Inflammatory macrophage treated with lipopolysaccharide for 1 hour (primary cell): ENCODE measurements at regions not wholly inside any gene's neighbourhood (a gene's known extent, or its start where the extent isn't known, plus 50 kb on each side); places are given as distances from the start of the nearest gene placed in this dataset.

Experiments used
- DNase-seq, 2 donors: peaks; one replicate each; pipeline ENCODE4 v3.0.0-alpha.2; 2020 to 2022

GRCh38 chr19:33948651-33949335, 152.1 kb downstream of the KCTD15 start:
- DNase-seq, result no peak

- no peak for DNase-seq
Observed at GRCh38 chr19:33950091-33950750, 153.6 kb downstream of the KCTD15 start.

- no peak for DNase-seq
Observed at GRCh38 chr19:33953023-33953422, 156.4 kb downstream of the KCTD15 start.

- no peak for DNase-seq
Observed at GRCh38 chr19:33953592-33953991, 156.9 kb downstream of the KCTD15 start.

GRCh38 chr19:33954686-33955085, 158.0 kb downstream of the KCTD15 start:
- no peak for DNase-seq

- no peak for DNase-seq
Observed at GRCh38 chr19:33956941-33957340, 160.3 kb downstream of the KCTD15 start.

- DNase-seq, result no peak
Observed at GRCh38 chr19:33957804-33958203, 161.1 kb downstream of the KCTD15 start.

GRCh38 chr19:33960566-33960965, 163.9 kb downstream of the KCTD15 start:
- DNase-seq, result no peak

GRCh38 chr19:33962161-33962560, 165.5 kb downstream of the KCTD15 start:
- no peak for DNase-seq

GRCh38 chr19:33963514-33963913, 166.8 kb downstream of the KCTD15 start:
- DNase-seq, result no peak

- no peak for DNase-seq
Observed at GRCh38 chr19:33971073-33971472, 174.4 kb downstream of the KCTD15 start.

GRCh38 chr19:33977756-33978685, 181.4 kb downstream of the KCTD15 start:
- DNase-seq, result no peak

GRCh38 chr19:33982706-33983105, 186.0 kb downstream of the KCTD15 start:
- DNase-seq, result no peak

GRCh38 chr19:33988601-33989000, 183.7 kb upstream of the LSM14A start:
- no peak for DNase-seq

- no peak for DNase-seq
Observed at GRCh38 chr19:33997690-33998089, 174.6 kb upstream of the LSM14A start.

- DNase-seq, result no peak
Observed at GRCh38 chr19:33998302-33998701, 174.0 kb upstream of the LSM14A start.

- peak; percentile 0 to 38 for DNase-seq
Observed at GRCh38 chr19:33998739-33999345, 173.5 kb upstream of the LSM14A start.

GRCh38 chr19:34017024-34017423, 155.3 kb upstream of the LSM14A start:
- no peak for DNase-seq

- DNase-seq, result no peak
Observed at GRCh38 chr19:34017601-34018000, 154.7 kb upstream of the LSM14A start.

- DNase-seq, result no peak
Observed at GRCh38 chr19:34018546-34018945, 153.8 kb upstream of the LSM14A start.

- no peak for DNase-seq
Observed at GRCh38 chr19:34023381-34023780, 148.9 kb upstream of the LSM14A start.

- no peak for DNase-seq
Observed at GRCh38 chr19:34033880-34034279, 138.4 kb upstream of the LSM14A start.

- no peak for DNase-seq
Observed at GRCh38 chr19:34034318-34034846, 137.9 kb upstream of the LSM14A start.
